SIG-M5 treated with dmso at 0.1 percent for 504 hours (cell line): ENCODE measurements at regions not wholly inside any gene's neighbourhood (a gene's known extent, or its start where the extent isn't known, plus 50 kb on each side); places are given as distances from the start of the nearest gene placed in this dataset.
"Not testable (repeated sequence)": the region's sequence is repeated elsewhere in the genome, so short reads cannot be mapped to it uniquely, and the experiment has no call there.

Source experiments
- DNase-seq: peaks from one replicate; lab custom pipeline; 2025; ENCODE audit not compliant: unreplicated experiment; lab: John Stamatoyannopoulos, UW

DNA sequence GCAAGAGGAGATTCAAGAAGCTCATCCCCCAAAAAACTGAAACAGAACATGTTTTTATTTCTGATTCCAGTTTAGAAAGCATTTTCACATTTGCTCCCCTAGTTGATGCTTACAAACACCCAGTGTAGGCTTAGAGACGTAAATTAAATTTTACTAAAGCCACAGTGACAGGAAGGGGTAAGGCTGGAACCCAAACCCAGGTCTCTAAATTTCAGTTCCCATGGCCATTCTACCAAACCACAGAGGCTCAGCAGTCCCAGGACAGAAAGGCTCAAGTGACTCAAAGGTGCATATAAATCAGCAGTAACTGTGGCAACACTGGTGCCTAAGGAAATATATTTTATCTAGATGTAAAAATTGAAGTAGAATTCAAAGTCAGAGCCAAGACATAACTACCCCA, 128.7 kb downstream of the CEP120 start:
- DNase-seq = no peak

DNA sequence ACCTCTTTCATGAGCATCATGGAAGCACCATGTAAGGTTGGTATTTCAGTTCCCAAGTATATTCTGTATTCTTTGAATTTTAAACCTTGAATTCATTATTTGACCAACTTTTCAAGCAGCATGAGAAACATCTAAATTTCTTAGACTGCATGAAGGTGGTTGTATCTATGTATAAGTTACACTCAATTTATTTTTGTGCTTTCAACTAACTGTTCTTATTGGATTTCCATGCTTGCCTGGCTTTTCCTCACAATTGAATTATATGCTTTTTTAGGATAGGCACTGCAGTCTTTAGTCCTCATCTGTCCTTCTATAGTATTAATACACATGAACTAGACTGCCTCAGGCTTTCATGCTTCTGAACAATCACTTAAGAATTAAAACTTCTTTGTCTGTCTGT, 134.0 kb downstream of the CEP120 start:
- DNase-seq = no peak

DNA sequence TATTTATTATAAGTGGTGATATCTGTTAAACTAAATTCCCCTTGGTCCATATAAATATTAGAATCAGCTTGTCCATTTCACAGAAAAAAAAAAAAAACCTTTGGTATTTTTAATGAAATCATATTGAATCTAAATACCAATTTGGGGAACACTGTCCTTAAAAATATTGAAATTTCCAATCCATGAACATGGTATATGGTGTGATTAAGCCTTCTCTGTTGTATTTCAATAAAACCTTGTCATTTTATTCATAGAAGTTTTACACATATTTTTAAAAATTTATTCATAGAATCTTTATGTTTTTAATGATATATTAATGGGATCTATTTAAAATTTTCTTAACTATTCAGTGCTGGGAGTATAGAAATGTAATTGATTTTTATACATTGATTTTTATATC, 135.3 kb downstream of the CEP120 start:
- no peak for DNase-seq

- no peak for DNase-seq
Observed at GRCh38 chr5:123286891-123287290, 136.3 kb downstream of the CEP120 start.

DNA sequence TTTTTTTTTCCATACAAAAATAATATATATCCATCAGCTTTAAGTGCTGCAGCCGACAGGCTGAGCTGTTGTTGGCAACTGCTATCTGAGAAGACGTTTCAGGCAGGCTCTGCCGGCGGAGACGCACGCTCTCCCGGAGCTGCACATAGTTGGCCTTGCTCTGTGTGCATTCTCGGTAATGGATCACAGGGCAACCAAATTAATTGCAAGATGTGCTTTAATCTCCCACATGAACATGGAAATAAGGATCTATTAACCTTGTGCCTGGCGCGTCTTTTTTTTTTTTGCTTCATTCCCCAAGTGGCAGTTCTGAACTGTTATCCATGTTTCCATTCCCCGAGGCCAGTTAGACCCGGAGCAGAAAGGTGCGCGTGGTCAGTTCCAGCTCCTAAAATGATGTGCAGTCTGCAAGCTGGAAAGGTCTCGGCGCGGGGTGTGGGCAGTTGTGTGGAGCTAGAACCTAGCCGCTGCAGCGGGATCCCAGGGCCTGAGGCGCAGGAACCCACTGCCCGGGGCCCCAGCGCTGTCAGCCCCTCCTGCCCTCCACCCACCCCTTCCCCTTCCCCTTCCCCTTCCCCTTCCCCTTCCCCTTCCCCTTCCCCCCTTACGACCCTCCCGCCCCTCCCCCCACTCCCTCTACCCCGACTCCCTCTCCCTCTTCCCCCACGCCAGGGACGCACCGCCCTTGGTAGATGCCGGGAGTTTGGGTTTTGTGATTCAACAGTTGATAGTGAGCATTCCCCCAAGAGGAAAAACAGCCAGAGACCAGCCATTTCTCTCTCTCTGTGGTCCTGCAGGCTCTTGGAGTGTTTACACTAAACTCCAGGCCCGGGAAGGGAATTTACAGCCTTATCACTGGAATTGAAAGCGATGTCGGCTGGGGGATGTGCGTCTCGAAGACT, 137.8 kb downstream of the CEP120 start:
- DNase-seq = no peak

DNA sequence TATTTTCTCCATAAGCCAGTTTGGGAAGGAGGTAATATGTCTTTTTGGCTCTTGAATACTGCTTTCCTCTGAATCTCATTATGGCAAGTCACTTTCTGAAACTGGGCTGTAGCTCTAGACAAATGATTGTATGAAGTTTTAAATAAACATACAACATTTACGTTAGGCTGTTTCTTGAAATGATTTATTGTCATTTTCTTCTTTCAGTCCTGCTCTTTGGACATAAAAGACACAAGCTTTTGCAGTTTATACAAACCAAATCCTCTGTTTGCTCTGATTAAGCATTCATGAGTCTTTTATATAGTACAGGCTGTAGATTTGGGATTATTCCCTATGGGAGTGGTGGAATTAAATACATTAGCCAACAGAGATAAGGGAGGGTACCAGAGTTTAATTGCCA, 139.7 kb downstream of the CEP120 start:
- no peak for DNase-seq

- no peak for DNase-seq
Observed at GRCh38 chr5:123283031-123283430, 140.2 kb downstream of the CEP120 start.

DNA sequence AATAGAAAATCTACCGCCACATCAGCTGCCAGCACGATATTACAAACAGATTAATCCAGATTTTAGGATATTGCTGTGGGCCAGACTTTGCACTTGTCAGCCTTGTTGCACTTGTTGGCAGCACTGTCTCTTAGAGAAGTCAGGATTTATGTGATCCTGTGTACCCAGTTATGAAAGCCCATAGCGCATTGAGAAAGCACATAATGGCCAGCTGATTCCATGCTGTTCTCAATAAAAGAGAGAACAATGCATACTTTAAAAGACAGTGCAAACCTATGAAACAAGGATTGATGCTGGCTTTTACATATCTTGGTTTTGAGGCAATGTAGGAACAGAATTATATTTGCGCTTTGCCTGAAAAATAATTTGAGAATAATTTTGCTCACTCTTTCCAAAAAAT, 140.8 kb downstream of the CEP120 start:
- no peak for DNase-seq

DNA sequence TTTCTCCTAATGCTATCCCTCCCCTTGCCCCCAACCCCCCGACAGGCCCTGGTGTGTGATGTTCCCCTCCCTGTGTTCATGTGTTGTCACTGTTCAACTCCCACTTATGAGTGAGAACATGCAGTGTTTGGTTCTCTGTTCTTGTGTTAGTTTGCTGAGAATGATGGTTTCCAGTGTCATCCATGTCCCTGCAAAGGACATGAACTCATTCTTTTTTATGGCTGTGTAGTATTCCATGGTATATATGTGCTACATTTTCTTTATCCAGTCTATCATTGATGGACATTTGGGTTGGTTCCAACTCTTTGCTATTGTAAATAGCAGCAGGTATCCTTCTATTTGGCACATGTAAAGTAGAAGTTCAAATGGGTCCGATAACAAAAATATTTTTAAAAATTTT, 142.3 kb downstream of the CEP120 start:
- DNase-seq = not testable (repeated sequence)

- no peak for DNase-seq
Observed at GRCh38 chr5:123279136-123279535, 144.1 kb downstream of the CEP120 start.

GRCh38 chr5:123278284-123278683, 144.9 kb downstream of the CEP120 start:
- peak; percentile 32 for DNase-seq

GRCh38 chr5:123273984-123274383, 149.2 kb downstream of the CEP120 start:
- no peak for DNase-seq

DNA sequence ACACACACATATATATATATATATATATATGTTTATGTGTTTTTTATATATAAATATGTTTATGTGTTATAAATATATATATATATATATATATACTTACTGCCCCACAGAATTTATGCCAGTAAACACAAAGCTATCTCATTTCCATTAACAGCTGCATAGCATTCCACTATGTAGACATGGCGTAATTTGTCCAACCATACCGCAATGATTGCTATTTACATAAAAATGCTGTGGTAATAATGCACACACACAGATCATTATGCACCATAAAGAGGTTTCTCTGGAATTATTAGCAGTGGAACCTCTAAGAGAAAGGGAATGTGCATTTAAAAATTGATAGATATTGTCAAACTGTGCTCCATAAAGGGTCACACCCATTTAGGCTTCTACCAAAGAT, 150.1 kb downstream of the CEP120 start:
- no peak for DNase-seq

DNA sequence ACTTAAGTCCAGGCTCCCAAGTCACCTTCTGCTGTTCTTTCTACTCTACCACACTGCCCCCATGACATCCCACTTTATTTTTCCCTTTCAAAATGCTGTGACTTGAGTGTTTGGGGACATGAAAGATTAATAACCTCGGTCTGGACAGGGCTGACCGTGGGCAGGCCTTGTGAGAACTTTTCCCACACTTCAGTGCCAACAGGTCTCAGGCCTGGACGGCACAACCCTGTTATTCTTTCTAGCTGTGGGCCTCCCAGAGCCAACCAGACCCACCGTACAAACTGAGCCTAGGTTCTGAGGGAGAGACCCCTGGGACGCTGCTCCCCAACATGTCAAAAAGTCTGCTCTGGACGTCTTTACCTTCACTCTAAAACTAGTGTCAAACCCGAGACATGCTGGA, 153.4 kb downstream of the CEP120 start:
- no peak for DNase-seq

- no peak for DNase-seq
Observed at GRCh38 chr5:123269436-123269835, 153.8 kb downstream of the CEP120 start.

DNA sequence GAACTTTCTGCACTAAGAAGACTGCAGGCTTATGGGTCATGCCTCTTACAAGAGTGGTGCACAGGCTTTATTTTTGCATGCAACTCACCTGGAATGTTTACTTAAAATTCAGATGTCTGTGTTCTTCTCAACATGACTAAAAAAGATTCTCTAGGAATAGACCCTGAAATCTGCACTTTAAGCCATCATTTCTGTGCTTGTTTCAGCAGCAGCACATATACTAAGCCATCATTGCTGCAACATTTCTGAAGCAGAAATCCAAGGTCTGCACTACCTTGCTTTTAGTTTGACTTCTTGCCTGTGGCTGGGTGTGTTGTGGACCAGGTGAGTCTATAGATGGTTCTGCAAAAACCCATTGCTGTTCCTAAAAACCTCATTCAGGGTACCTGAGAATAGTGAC, 156.8 kb downstream of the CEP120 start:
- no peak for DNase-seq

DNA sequence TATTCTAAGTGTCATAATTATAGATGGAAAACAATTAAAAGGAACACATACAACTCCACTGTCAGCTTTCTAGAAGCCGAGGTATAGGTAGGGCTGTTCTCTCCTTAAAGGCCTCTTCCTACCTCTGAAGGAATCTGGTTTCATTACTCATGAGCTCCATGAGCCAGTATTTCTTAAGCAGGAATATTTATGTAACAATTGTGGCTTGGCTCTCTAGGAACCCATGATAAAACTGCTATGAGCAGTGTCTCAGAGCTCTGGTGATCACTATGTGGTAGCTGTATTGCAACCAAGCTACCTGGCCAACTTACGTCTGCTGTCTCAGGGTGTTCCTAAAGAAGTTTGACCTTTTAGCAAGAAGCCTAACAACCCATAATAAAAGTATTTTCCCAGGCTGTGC, 157.7 kb downstream of the CEP120 start:
- DNase-seq = no peak

DNA sequence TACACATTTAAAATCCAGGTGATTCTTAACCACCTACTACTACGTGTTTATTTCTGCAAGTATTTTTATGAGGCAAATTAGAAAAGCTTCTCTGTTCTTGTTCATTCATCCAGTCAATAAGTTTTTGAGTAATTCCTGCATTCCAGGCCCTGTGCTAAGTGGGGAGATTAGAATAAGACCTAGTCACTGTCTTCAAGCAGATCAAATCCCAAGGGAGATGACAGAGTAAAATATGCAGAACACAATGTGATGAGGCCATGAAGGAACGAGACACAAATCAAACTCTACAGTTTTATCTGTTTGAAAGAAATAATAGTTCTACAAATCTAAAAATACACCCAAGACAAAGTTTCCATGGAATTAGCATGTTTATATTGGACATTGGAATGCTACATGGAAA, 158.8 kb downstream of the CEP120 start:
- no peak for DNase-seq

- no peak for DNase-seq
Observed at GRCh38 chr5:123263859-123264258, 159.3 kb downstream of the CEP120 start.

DNA sequence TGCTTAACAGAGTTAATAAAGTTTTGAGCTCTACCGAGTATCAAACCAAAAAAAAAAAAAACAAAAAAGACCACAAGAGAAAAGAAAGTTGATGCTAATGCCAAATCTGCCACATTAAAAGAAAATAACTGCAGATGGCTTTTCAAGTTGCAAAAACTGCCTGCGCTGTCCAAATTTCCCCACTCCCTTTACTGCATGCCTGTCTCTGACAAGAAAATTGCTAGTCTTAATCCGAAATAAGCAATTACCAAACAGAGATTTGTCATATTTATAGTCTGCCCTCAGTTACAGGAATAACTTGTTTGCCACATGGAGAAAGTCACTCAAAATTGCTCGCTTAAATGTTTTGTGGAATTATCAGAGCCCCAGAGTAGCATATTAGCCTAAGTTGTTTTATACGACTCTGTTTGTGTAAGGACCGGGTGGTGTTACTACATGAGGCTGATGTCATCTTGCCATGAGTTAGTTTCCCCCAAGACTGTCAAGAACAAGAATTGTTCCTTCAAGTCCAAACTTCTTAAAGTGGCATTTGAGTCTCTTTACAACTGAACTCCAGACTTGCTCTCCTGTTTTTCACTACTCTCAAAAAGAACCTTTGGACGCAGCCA, 160.9 kb downstream of the CEP120 start:
- no peak for DNase-seq

- no peak for DNase-seq
Observed at GRCh38 chr5:123261752-123262151, 161.5 kb downstream of the CEP120 start.

GRCh38 chr5:123249446-123249845, 160.4 kb downstream of the PRDM6 start:
- DNase-seq = no peak

DNA sequence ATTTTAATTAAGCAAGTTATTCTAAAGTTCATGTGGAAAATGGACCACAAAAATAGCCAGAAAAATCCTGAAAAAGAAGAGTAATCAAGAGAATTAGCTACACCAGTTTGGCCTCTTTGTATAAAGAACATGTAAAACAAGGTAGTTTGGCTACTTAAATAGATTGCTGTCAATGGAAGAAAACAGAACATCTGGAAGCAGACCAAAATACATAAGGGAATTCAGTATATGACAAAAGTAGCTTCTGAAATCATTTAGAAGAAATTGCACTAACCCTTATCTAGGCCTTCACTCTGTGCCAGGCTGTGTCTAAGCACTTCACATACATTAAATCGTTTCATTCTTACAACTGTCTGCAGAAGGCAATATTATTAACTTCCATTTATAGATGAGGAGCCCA, 156.6 kb downstream of the PRDM6 start:
- no peak for DNase-seq
